ENCODE measurements at regions not wholly inside any gene's neighbourhood (a gene's known extent, or its start where the extent isn't known, plus 50 kb on each side); places are given as distances from the start of the nearest gene placed in this dataset.

GRCh38 chr2:134079373-134079772 is 174.5 kb upstream of the MGAT5 start:
- TF ChIP-seq, protein P1, sequence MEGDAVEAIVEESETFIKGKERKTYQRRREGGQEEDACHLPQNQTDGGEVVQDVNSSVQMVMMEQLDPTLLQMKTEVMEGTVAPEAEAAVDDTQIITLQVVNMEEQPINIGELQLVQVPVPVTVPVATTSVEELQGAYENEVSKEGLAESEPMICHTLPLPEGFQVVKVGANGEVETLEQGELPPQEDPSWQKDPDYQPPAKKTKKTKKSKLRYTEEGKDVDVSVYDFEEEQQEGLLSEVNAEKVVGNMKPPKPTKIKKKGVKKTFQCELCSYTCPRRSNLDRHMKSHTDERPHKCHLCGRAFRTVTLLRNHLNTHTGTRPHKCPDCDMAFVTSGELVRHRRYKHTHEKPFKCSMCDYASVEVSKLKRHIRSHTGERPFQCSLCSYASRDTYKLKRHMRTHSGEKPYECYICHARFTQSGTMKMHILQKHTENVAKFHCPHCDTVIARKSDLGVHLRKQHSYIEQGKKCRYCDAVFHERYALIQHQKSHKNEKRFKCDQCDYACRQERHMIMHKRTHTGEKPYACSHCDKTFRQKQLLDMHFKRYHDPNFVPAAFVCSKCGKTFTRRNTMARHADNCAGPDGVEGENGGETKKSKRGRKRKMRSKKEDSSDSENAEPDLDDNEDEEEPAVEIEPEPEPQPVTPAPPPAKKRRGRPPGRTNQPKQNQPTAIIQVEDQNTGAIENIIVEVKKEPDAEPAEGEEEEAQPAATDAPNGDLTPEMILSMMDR (conservative IDR thresholded peaks at IDR 0.05; ENCODE audit: low read length) = no peak
- TF ChIP-seq EZH2phosphoT487 (IDR thresholded peaks at IDR 0.05; ENCODE audit: borderline replicate concordance, low read depth, low read length) = no peak
